IMR-90 (cell line): ENCODE measurements at regions not wholly inside any gene's neighbourhood (a gene's known extent, or its start where the extent isn't known, plus 50 kb on each side); places are given as distances from the start of the nearest gene placed in this dataset.

Experiments
- ATAC-seq: fragments of 200-7000 bp; cut with Tn5 transposase; 2 replicates; pipeline ENCODE4 v1.9.1; 2020; ENCODE audit warnings: low read depth, mild to moderate bottlenecking, moderate library complexity
- BruUV-seq: library from RNA; stranded (reverse); fragments of 400-500 nt; replicated peaks from 2 replicates; lab custom pipeline; 2021; lab: Mats Ljungman, UMichigan
- CTCF ChIA-PET: fragments of 300-600 bp; formaldehyde crosslinking; extraction: SDS; loops from one replicate; lab custom pipeline; 2021; ENCODE audit warnings: antibody characterized with exemption; lab: Yijun Ruan, JAX
- POLR2A ChIA-PET: fragments of 300-600 bp; sonication (Branson Sonifier 250); formaldehyde crosslinking; loops from one replicate; lab custom pipeline; 2022; ENCODE audit warnings: antibody characterized with exemption; ENCODE audit not compliant: unreplicated experiment; lab: Charles Lee
- DNase-seq: peaks from one replicate; pipeline ENCODE4 v3.0.0; 2013
- H2AFZ ChIP-seq: replicated peaks from 2 replicates; pipeline ENCODE3; 2013; ENCODE audit warnings: low read length, mild to moderate bottlenecking; ENCODE audit not compliant: poor library complexity
- H2AK5ac ChIP-seq: 2 replicates; pipeline ENCODE4 v1.6.1; 2013; ENCODE audit warnings: low read depth, low read length, inconsistent platforms
- H2AK9ac ChIP-seq: replicated peaks from 2 replicates; pipeline ENCODE3; 2013; ENCODE audit warnings: mild to moderate bottlenecking, low read depth, low read length, moderate library complexity; ENCODE audit not compliant: poor library complexity
- H2BK120ac ChIP-seq: 2 replicates; pipeline ENCODE4 v1.6.1; 2013; ENCODE audit warnings: low read depth, low read length, inconsistent platforms
- H2BK15ac ChIP-seq: 3 replicates; pipeline ENCODE4 v1.6.1; 2013; ENCODE audit warnings: low read depth, low read length, inconsistent platforms
- H2BK20ac ChIP-seq: 2 replicates; pipeline ENCODE4 v1.6.1; 2013; ENCODE audit warnings: low read depth, mild to moderate bottlenecking, inconsistent platforms, low read length, moderate library complexity
- H2BK5ac ChIP-seq: 2 replicates; pipeline ENCODE4 v1.6.1; 2013; ENCODE audit warnings: mild to moderate bottlenecking, low read depth, low read length, inconsistent platforms; ENCODE audit not compliant: poor library complexity, severe bottlenecking
- H3K14ac ChIP-seq: replicated peaks from 2 replicates; pipeline ENCODE4 v1.6.1; 2013; ENCODE audit warnings: low read depth, low read length, inconsistent platforms
- H3K18ac ChIP-seq: 2 replicates; pipeline ENCODE4 v1.6.1; 2013; ENCODE audit warnings: low read depth, low read length, control low read depth
- H3K23ac ChIP-seq: 2 replicates; pipeline ENCODE4 v1.6.1; 2013; ENCODE audit warnings: low read depth, low read length, inconsistent platforms
- H3K27ac ChIP-seq: 2 replicates; pipeline ENCODE4 v1.5.1; 2013; ENCODE audit warnings: mild to moderate bottlenecking, control low read depth, low read length; ENCODE audit not compliant: insufficient read depth
- H3K27me3 ChIP-seq: 2 replicates; pipeline ENCODE4 v1.6.1; 2013; ENCODE audit warnings: low read length; ENCODE audit not compliant: control insufficient read depth, insufficient read depth
- H3K36me3 ChIP-seq: 2 replicates; pipeline ENCODE4 v1.6.1; 2013; ENCODE audit warnings: low read length, mixed read lengths; ENCODE audit not compliant: control insufficient read depth, insufficient read depth
- H3K4ac ChIP-seq: 2 replicates; pipeline ENCODE4 v1.6.1; 2013; ENCODE audit warnings: low read depth, low read length, inconsistent platforms
- H3K4me1 ChIP-seq: 2 replicates; pipeline ENCODE4 v1.6.1; 2013; ENCODE audit warnings: low read length, mixed read lengths; ENCODE audit not compliant: control insufficient read depth, insufficient read depth
- H3K4me2 ChIP-seq: 2 replicates; pipeline ENCODE4 v1.6.1; 2013; ENCODE audit warnings: low read depth, mild to moderate bottlenecking, control low read depth, low read length, moderate library complexity
- H3K4me3 ChIP-seq: 2 replicates; pipeline ENCODE4 v1.5.1; 2013; ENCODE audit warnings: low read depth, mild to moderate bottlenecking, control low read depth, low read length, moderate library complexity; ENCODE audit not compliant: insufficient read depth
- H3K56ac ChIP-seq: 2 replicates; pipeline ENCODE4 v1.6.1; 2013; ENCODE audit warnings: low read length, inconsistent platforms; ENCODE audit not compliant: insufficient read depth; ENCODE audit errors: extremely low read depth
- H3K79me1 ChIP-seq, 2 experiments: 2 replicates each; pipeline ENCODE4 v1.6.1; 2013; ENCODE audit warnings: low read length in 2 of 2, inconsistent platforms in 1 of 2, low read depth in 1 of 2
- H3K9ac ChIP-seq: 2 replicates; pipeline ENCODE4 v1.6.1; 2013; ENCODE audit warnings: low read depth, low read length, control low read depth
- H3K9me1 ChIP-seq: 2 replicates; pipeline ENCODE4 v1.6.1; 2013; ENCODE audit warnings: low read length, inconsistent platforms; ENCODE audit not compliant: insufficient read depth
- H3K9me3 ChIP-seq: 2 replicates; pipeline ENCODE4 v1.6.1; 2013; ENCODE audit warnings: low read length; ENCODE audit not compliant: control insufficient read depth, insufficient read depth
- H4K20me1 ChIP-seq: 2 replicates; pipeline ENCODE4 v1.6.1; 2013; ENCODE audit warnings: low read length, inconsistent platforms; ENCODE audit not compliant: insufficient read depth
- H4K5ac ChIP-seq: 2 replicates; pipeline ENCODE4 v1.6.1; 2013; ENCODE audit warnings: mild to moderate bottlenecking, low read depth, low read length, control low read depth
- H4K8ac ChIP-seq, 2 experiments: 2 replicates each; pipeline ENCODE4 v1.6.1; 2013; ENCODE audit warnings: low read depth in 2 of 2, low read length in 2 of 2, control low read depth in 1 of 2, inconsistent platforms in 1 of 2
- H4K91ac ChIP-seq: 2 replicates; pipeline ENCODE4 v1.6.1; 2013; ENCODE audit warnings: low read depth, low read length, inconsistent platforms; ENCODE audit not compliant: insufficient read depth
- BHLHE40 ChIP-seq: fragments of 150-350 bp; IDR thresholded peaks from 2 replicates; pipeline ENCODE4 v1.6.1; 2016; ENCODE audit warnings: mild to moderate bottlenecking, low read depth, low read length
- FOS ChIP-seq: fragments of 150-350 bp; IDR thresholded peaks from 2 replicates; pipeline ENCODE4 v1.6.1; 2016; ENCODE audit warnings: low read depth, low read length
- MAFK ChIP-seq: IDR thresholded peaks from 2 replicates; pipeline ENCODE4 v1.6.1; 2012; ENCODE audit warnings: low read depth, low read length, improper control_type of control experiment
- MXI1 ChIP-seq: IDR thresholded peaks from 2 replicates; pipeline ENCODE4 v1.6.1; 2012; ENCODE audit warnings: low read depth, mild to moderate bottlenecking, low read length, moderate library complexity, borderline replicate concordance
- NFE2L2 ChIP-seq: fragments of 150-350 bp; IDR thresholded peaks from 2 replicates; pipeline ENCODE4 v1.6.1; 2016; ENCODE audit warnings: low read depth, mild to moderate bottlenecking, low read length
- RFX5 ChIP-seq: IDR thresholded peaks from 2 replicates; pipeline ENCODE4 v1.8.0; 2012; ENCODE audit warnings: low read depth, mild to moderate bottlenecking, low read length, moderate library complexity
- SMC3 ChIP-seq: fragments of 150-350 bp; IDR thresholded peaks from 2 replicates; pipeline ENCODE4 v1.6.1; 2016; ENCODE audit warnings: low read depth, mild to moderate bottlenecking, antibody characterized with exemption, low read length, moderate library complexity
- USF2 ChIP-seq: fragments of 150-350 bp; IDR thresholded peaks from 2 replicates; pipeline ENCODE4 v1.6.1; 2017; ENCODE audit warnings: mild to moderate bottlenecking, antibody characterized with exemption, low read length, low read depth
- WGBS, 2 experiments: methylation state at CpG; one replicate each; pipeline versions ENCODE4 v1.1.5 to v1.1.7; 2013; ENCODE audit warnings: missing lambda C conversion rate in 2 of 2; ENCODE audit not compliant: insufficient read length in 1 of 2; ENCODE audit errors: extremely low coverage in 2 of 2; 5-methylcytosine and 5-hydroxymethylcytosine counted together
- dilution Hi-C: fragments of 300-500 bp; cut with HindIII; formaldehyde crosslinking; loops from one replicate; pipeline ENCODE4 v1.14.3; 2018; ENCODE audit warnings: low sequenced_read_pairs; ENCODE audit not compliant: unreplicated experiment
- in situ Hi-C: fragments of 300-500 bp; cut with MboI; formaldehyde crosslinking; loops from 3 replicates; pipeline ENCODE4 v1.14.3; 2019; ENCODE audit warnings: low sequenced_read_pairs, inconsistent platforms, mixed read lengths
- intact Hi-C: fragments of 100-400 bp; cut with micrococcal nuclease; formaldehyde crosslinking; loops from 2 replicates; pipeline ENCODE4 v1.10.0; 2022
- TF ChIP-seq, protein P1 (sequence below): fragments of 150-350 bp; IDR thresholded peaks from 2 replicates; pipeline ENCODE4 v1.6.1; 2016; ENCODE audit warnings: low read depth, mild to moderate bottlenecking, low read length, moderate library complexity, borderline replicate concordance

DNA sequence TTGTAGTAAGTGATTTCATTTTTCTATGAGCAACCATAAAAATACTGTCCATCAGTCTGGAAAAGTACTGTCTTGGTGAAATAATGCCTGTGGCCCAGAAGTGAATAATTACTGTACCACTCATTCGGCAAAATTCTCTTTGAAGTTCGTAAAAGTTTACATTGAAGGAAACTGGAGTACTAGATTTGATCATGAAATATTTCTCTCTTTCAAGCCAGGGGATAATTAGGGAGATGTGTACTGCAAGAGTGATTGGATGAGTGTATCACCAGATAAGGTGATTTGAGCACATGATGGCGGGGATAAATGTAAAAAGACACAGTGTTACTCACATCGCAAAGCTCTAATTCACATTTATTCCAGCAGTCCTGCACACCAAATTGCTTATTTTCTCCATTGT is 883.2 kb upstream of the PIK3C3 start:
- Histone ChIP-seq H2BK20ac (peak overlapping the region; percentile 79), H2BK15ac (peak overlapping the region; percentile 65; the same call in 2 of the 3 replicates), H3K56ac (no peak overlapping the region), H2BK120ac (peak overlapping the region; percentile 63), H3K4ac (peak overlapping the region; percentile 45; the same call in 1 of the 2 replicates), H3K27ac (no peak overlapping the region), H3K4me2 (no peak overlapping the region), H3K18ac (peak overlapping the region; percentile 87), H4K8ac (peak overlapping the region; percentile 32 to 63; a peak in 2 of 4 replicates), H3K79me1 (no peaks in the 10 kb centered on the region), H4K20me1 (no peaks in the 10 kb centered on the region), H4K5ac (peak overlapping the region; percentile 82; the same call in 1 of the 2 replicates), H3K9ac (no peak overlapping the region), H2BK5ac (peak overlapping the region; percentile 96), H3K23ac (no peak overlapping the region), H2AK5ac (peak overlapping the region; percentile 36; the same call in 1 of the 2 replicates), H3K4me3 (no peak overlapping the region), H3K36me3 (no peaks in the 10 kb centered on the region), H2AFZ (no peak overlapping the region), H3K14ac (peak overlapping the region; percentile 20; the same call in 1 of the 2 replicates), H3K9me3 (no peaks in the 10 kb centered on the region), H3K4me1 (peaks cover 9% of the 10 kb centered on the region), H4K91ac (peak overlapping the region; percentile 56; the same call in 1 of the 2 replicates), H3K9me1 (peaks cover 2% of the 10 kb centered on the region; the same call in 1 of the 2 replicates), H2AK9ac (no peak overlapping the region), H3K27me3 (no peaks in the 10 kb centered on the region)
- BruUV-seq = no TSS peak
- no CpG with 5 or more reads among the region's 4 CpGs for WGBS, 2 experiments
- TF ChIP-seq NFE2L2 (no peak), MAFK (no peak), MXI1 (no peak), BHLHE40 (no peak), FOS (no peak), SMC3 (no peak), USF2 (no peak), RFX5 (no peak)
- TF ChIP-seq, protein P1, sequence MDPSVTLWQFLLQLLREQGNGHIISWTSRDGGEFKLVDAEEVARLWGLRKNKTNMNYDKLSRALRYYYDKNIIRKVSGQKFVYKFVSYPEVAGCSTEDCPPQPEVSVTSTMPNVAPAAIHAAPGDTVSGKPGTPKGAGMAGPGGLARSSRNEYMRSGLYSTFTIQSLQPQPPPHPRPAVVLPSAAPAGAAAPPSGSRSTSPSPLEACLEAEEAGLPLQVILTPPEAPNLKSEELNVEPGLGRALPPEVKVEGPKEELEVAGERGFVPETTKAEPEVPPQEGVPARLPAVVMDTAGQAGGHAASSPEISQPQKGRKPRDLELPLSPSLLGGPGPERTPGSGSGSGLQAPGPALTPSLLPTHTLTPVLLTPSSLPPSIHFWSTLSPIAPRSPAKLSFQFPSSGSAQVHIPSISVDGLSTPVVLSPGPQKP = no peak
- intact Hi-C loops (loop anchor here (5.0 to 10.0 kb wide), 4 partner anchors 53 to 303 kb away; no protein-coding TSS in a partner anchor), in situ Hi-C loops (no loop called here), dilution Hi-C loops (no loop called here)
- no peak for DNase-seq
- ChIA-PET POLR2A (no interaction called here), CTCF (no interaction called here)
- no peak for ATAC-seq
